GF-D8 (cell line): ENCODE measurements at regions not wholly inside any gene's neighbourhood (a gene's known extent, or its start where the extent isn't known, plus 50 kb on each side); places are given as distances from the start of the nearest gene placed in this dataset.
"Not testable (repeated sequence)": the region's sequence is repeated elsewhere in the genome, so short reads cannot be mapped to it uniquely, and the experiment has no call there.

ENCODE experiments used
- DNase-seq: peaks from one replicate; lab custom pipeline; 2025; lab: John Stamatoyannopoulos, UW

DNA sequence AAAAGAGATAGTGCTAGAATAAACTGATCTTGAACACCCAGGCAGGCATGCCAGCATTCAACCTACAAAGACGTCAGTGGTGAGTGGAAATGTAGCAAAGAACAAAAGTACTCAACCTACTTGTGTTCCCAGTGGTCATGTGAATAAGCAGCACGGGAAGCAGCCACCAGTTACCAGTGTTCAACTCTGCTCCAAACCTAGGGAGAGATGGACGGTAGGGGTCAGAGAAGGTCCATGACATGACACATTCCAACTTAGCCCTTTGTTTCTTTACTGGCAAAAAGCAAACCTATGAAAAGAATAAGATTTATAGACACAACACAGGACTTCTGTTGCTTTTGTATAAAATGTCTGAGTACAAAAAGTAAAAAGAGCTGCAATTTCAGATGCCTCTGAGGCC is 511.4 kb downstream of the XPNPEP1 start:
- no peak for DNase-seq

DNA sequence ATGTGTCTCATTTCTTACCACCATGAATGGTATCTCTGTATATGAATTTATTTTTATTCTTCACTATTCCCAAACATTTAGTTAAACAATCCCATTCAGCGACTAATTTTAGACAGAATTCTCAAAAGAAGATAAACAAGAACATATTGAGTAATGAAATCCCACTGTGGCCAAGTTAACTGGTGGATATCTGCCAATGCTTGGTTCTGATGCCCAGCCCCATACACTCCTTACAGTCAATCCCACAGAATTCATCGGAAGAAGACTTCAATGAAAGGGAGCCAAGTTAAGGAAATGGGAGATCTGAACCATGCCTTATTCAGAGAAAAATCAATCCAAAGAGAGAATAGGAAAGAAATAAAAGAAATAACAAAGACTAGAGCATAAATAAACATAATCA is 518.0 kb downstream of the XPNPEP1 start:
- DNase-seq = no peak

DNA sequence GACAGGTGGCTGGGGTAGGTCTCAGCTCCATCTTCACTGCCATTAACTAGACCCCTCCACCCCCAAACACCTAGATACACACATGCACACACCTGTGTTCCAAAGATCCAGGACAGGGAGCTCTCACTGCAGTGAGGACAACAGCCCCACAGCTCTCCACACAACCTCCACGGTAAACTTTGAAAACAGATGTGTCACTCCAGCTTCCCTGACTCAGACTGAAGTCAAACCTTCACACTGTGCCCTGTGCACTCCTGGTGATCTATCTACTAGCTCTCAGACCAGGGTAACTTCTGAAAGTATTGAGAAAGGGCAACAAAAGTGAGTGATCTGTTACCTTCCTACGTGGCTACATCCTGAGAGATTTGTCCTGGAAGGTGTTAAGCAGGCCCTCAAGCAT is 519.8 kb downstream of the XPNPEP1 start:
- DNase-seq = no peak

DNA sequence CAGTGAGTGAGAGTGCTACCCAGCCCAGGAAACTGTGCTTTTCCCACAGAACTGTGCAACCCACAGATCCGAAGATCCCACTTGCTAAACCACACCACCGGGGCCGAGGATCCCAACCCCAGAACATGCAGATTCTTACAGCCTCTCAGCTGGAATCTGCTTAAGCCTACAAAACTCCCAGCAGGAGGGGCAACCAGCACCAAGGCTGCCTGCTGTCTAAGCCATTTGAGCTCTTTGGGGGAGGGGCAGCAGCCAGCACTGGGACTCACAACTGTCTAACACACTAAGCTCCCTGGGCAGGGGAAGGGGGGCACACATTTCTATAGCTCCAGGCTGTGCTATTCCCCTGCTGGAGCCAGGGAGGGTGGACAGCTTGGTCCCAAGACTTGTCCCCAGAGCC is 529.9 kb downstream of the XPNPEP1 start:
- DNase-seq = no peak

DNA sequence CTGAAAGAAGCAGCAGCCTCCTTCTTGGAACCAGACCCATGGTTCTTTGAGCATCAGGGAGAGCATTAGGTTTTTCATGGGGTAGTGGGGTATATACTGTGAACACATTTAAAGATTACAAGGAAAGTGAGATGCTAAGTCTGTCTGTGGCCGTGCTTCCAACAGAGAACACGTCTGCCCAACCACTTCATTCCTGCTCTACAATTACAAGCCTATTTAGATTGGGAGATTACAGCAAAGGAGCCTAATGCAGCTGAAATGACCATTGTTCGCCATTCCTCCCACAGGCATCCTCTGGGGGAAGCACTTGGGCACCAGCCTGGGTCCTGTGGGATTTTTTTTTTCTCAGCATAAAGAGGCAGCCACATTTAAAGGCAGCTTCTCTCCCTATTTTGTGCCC is 536.4 kb downstream of the XPNPEP1 start:
- no peak for DNase-seq

DNA sequence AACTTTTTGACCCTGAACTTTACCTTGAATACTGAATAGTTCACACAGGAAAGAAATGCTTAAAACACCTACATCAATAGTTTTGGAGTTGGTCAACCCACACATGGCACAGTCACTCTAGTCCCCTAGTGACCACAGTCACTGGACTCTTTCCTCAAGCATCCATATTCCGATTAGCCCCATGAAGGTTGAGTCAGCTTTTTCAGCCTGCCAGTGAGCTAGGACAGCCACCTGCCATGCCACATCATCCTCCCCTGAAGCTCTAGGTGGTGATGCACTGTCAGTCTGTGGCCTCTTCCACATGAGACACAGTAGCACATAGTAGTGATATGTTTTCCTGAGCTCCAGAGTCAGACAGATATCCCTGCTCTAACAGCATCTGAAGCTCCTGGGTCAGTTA is 537.2 kb downstream of the XPNPEP1 start:
- no peak for DNase-seq

DNA sequence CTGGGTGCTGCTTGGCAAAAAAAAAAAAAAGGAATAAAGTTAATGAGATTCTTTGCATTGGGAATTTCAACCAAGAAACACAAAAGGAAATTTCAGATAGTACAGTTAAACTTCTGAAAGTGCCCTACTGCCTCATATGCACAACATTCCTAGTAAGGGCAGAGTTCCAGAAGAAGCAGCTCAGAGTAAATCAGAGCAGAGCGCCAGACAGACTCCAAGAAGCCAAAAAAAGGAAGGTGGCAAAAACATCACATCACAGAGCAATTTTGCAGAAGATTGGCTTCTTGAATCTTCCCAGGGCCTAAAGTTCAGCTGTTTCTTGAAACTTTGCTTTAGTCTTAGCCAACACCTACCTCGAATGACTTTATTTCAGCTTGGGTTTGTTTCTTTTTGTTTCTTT is 544.1 kb downstream of the XPNPEP1 start:
- DNase-seq = no peak

DNA sequence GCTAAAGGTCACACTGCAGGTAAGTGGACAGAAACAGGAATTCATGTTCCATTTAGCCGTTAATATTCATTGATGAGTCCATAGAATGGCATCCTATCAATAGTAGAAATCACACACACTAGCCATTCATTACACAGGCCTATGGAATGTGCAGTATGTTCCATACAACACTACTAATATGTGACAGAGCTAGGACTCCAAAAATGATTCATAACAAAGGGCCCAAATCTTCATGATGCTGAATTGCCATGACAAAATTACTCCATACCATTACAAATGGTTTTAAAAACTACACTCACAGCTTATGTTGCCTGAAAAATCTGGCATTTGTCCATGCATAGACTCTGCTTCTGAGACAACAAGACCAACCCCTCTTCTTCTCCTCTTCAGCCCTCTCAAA is 549.1 kb downstream of the XPNPEP1 start:
- DNase-seq = no peak

DNA sequence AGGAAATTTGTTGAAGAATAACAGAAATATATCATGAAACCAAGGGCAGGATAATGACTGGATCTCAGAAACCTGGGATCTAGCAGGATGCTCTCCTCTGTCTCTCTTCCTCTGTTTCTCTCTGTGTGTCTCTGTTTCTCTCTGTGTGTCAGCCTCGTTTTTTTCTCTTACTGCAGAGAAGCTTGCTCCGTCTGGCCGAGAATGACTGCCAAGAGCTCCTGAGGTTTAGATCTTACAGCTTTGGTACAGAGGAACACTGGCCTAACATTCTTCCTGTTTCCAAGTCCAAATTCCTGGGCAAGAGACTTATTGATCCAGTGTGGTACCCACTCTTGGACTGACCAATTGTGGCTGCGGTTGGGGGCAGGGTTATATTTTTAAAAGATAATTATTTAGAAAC is 564.0 kb downstream of the XPNPEP1 start:
- DNase-seq = no peak

DNA sequence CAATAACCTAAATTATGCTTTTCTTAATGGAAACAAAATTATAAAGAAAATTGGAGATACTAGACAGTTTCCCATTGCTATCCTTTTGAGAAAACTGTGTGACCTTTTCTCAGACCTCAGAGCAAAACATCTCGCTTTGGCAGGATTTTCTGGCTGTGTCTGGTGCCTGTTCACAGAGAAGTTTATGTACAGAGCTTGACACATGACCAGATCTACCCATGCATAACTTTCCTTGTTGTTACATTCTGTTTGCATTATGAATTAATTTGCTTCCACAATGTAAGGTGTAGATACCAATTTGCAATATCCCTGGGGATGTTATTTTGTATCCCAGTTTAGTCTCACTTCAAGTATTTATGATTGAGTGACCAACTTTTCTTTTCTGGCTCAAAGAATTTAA is 565.0 kb downstream of the XPNPEP1 start:
- no peak for DNase-seq

DNA sequence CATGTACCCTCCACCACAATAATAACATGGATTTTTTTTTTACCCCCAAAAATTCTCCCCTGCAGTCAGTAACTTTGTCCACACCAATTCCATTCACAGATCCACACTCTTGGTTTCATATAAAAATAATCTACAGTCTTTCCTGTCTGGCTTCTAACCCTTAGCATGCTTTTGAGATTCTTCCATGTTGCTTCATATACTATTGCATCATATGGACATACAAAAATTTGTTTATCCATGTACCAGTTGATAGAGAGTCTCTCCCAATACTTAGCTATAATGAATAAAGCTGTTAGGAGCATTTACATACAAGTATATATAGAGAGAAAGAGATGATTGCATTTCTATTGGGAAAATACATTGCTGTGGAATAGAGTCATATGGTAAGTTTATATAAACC is 575.0 kb downstream of the XPNPEP1 start:
- no peak for DNase-seq

DNA sequence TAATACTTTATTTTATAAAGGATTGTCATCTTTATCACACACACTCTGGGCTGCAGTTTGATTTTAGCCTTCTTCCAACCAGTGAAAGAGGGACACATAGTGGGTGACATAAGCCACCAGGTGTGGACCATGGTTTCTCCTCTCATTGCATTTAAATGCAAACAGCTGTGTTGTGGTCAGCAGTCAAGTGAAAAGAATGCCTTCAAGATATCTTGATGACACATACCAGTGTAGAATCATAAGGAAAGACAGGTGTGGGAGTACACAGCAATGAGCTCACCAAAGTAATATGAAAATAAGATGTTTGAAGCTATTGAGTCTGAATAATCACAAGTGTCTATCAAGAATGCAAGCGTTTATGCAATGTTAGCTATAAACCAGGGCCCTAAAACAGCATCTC is 580.0 kb downstream of the XPNPEP1 start:
- DNase-seq = no peak

DNA sequence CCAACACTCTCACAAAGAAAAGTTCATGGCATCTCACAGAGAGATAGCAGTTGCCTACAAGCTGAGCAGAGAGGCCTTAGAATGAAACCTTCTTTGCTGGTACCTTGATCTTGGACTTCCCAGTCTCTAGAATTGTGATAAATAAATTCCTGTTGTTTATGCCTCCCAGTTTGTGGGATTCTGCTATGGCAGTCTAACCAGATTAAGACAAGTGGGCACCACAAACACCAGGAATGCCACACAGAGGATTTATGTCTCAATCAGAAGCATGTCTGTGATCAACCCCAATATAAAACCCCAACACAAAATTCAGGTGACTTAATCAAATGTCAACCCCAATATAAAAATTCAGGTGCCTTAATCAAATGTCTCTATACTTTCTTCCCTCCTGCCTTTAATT is 581.3 kb downstream of the XPNPEP1 start:
- DNase-seq = no peak

DNA sequence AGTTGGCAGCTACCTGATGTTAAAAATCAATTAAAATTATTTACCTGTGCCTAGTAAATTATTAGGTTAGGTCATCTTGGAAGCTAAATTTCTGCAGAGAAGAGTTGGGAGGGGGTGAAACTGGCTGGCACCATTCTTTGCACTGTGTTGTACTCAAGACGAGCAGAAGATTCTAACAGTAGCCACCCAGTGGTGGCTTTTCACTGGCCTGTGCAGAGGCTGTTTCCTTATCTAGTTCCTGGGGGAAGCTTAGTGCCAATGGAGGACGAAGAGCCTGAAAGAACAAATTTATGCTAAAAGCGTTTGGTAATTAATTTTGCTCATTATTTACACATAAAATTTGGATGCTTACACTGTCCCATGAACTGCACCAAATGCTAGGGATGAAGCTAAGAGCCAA is 595.3 kb downstream of the XPNPEP1 start:
- no peak for DNase-seq

DNA sequence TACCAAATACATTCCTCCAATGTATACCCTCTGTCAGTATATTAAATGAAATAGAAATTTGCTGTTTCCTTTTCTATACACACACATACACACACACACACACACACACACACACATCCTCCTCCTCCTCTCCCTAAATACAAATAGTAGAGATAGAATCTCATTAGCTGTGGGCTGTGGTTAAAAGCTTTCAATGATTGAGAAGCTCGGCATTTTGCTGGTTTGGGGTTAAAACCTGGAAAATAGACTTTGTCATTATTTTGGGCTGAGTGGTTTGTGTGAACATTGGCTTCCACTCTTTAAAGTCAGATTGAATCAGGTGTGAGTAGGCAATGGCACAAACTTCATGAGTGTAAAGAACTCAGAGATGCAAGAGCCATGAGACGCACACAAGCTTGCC is 596.0 kb downstream of the XPNPEP1 start:
- DNase-seq = no peak

DNA sequence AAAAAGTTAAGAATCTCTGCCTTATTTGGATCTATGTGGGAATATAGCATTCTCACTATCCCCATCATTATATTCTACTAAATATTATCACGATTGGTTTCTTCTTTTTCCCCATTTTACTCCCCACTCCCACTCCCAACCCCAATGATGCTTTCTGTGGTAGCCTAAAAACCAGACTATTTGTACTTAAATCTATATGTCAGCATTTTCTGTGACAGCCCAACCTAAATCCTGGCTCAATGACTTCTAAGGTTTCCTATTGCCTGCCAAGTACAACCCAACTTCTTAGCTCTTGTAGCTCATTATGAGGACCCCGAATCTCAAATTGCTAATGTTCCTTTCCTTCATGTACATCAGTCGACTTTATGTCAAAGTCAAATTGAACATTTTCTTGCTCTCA is 598.6 kb downstream of the XPNPEP1 start:
- DNase-seq = no peak

DNA sequence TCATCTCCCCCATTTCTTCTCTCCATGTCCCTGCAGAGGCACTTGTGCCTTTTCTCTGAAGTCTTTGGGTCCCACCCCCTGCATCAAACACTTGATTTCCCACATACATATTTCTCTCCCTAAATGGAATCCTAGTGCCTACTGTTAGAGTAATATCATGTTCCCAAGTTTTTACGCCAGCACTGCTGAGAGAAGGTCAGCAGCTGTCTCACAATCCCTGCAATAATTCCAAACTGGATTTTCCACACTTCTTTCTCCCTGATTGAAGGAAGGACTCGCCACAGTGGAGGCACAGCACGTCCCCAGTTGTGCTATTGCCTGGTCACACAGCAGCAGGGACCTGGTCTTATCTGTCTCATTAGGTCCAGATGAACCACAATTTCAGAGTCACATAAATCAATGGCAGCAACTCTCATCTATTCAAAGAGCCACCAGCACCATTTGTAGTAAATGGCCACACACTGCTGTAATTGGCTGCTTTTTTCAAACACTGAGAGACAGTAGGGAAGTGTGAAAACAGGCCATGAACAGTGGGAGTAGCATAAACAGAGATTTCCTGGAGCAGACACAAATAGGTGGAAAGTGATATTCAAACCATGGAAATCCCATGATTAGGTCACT is 605.5 kb downstream of the XPNPEP1 start:
- DNase-seq = no peak

DNA sequence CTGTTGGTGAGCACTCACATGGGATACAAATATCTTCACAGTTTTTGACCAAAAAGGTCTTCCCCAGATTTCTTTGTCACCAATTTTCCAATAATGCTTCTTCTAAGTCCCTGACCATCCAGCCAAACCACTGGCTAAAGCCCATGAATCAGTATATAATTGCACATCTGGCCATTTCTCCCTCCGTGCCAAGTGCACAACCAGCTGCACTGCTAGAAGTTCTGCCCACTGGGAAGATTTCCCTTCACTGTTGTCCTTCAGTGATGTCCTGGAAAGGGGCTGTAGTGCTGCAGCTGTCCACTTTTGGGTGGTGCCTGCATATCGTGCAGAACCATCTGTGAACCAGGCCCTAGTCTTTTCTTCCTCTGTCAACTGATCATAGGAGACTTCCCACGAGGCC is 609.3 kb downstream of the XPNPEP1 start:
- not testable (repeated sequence) for DNase-seq

DNA sequence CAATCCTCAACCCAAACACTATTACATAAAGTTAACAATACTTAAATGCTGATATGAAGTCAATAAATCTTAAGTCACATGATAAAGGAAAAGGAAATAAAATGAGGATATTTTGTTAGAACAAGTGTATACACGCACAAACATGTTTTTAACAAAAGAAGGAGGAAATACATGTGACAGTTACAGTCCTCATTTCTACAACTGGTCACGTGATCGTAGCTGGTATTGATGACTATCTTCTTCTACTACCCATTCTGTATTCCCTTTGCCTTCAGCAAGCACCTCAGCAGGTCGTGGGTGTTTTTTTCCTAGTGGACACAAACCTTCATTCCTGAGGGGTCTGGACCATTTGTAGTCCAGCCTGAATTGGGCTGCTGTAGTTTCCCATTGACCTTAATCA is 610.8 kb downstream of the XPNPEP1 start:
- DNase-seq = not testable (repeated sequence)

DNA sequence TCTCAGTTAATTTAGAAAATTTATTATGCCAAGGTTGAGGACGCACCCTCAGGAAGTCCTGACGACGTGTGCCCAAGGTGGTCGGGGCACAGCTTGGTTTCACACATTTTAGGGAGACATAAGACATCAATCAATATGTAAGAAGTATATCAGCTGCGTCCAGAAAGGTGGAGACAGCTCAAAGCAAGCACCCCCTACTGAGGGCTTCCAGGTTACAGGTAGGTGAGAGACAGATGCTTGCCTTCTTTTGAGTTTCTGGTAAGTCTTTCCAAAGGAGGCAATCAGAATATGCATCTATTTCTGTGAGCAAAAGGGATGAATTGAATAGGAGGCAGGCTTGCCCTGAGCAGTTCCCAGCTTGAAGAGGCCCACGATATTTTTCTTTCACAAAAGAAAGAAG is 614.3 kb downstream of the XPNPEP1 start:
- DNase-seq = no peak

DNA sequence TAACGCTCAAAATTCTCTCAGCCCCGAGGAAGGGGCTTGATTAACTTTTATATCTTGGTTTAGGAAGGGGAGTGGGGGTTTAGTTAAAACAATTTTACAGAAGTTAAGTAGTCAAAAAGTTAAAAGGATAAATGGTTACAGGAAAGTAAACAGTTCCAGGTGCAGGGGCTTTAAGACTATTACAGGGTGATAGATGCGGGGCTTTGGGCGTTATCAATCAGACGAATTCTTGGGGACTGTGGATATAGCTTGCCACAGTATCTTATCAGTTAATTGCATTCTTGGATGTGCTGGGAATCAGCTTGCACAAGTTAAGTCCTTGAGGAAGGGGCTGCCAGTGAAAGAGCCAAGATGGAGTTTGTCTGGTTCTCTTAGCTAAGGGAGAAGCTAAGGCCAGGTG is 616.2 kb downstream of the XPNPEP1 start:
- DNase-seq = not testable (repeated sequence)

DNA sequence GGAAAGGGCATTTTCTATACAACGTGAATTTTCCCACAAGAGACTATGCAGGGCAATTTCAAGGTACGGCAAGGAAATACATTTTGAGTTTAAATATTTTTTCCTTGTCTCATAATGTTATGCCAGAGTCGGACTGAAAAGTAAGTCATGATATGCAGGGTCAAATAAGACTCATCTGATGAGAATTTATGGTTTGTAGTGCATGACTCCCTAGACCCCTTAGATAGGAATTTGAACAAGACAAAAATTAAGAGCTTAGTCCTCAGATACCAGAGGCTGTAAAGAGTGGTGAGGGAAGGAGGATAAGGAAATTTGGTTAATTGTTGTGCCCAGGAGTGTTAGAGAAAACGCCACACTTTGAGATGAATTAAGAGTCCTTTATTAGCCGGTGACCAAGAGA is 616.6 kb downstream of the XPNPEP1 start:
- no peak for DNase-seq

DNA sequence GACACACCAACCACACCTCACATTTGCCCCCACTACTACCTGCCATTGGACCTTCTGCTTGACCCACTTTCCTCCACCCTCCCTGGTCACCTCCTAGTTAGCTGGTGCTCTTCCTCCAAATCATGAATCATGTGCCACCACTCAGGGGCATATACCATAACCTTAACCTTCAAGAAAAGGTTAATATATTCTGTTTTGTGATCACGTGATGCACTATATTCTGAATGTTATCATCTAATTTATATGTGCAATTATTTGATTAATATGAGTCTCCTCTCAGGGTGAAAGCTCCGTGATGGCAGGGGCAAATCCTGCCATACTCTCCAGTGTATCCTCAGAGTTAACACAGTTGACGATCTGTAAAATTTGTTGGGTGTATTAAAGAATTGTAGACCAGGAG is 635.5 kb downstream of the XPNPEP1 start:
- DNase-seq = no peak

DNA sequence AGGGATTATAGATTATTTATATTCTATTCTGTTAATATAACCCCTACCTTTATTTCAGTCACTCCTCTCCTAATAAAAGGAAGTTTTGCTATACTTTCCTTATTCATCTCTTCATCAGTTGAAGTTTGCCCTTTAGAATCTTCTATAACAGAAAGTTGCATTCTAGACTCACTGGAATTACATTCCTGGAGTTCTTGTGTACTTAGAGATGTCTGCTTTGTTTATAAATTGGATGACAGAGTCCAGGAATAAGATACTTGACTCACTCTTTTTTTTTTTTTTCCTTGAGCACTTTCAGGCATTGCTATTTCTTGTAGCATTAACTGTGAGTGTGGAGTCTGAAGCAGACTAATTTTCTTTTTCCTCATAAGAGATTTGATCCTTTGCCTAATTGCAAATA is 640.8 kb downstream of the XPNPEP1 start:
- DNase-seq = no peak

DNA sequence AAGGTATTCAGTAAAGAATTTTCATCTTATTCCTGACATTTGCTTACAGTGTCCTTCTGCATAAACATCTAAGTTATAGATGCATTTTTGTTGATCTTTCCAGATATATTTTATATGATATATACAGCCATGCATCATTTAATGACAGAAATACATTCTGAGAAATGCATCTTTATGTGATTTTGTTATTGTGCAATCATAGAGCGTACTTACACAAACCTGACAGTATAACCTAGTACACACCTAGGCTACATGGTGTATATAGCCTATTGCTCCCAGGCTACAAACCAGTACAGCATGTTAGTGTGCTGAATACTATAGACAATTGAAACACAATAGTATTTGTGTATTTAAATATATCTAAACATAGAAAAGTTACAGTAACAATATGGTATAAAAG is 642.0 kb downstream of the XPNPEP1 start:
- no peak for DNase-seq
